B cell (primary cell): ENCODE measurements at regions not wholly inside any gene's neighbourhood (a gene's known extent, or its start where the extent isn't known, plus 50 kb on each side); places are given as distances from the start of the nearest gene placed in this dataset.

ENCODE experiments used
- EZH2 ChIP-seq: IDR thresholded peaks from 2 replicates; pipeline ENCODE4 v1.6.1; 2012; ENCODE audit warnings: borderline replicate concordance, low read depth, mild to moderate bottlenecking, moderate library complexity, low read length; ENCODE audit not compliant: insufficient read depth, poor library complexity, severe bottlenecking
- TF ChIP-seq, protein P1 (sequence below): fragments of 200-600 bp; IDR thresholded peaks from one replicate; pipeline ENCODE4 v1.8.0; 2022; ENCODE audit warnings: antibody characterized with exemption, mild to moderate bottlenecking

DNA sequence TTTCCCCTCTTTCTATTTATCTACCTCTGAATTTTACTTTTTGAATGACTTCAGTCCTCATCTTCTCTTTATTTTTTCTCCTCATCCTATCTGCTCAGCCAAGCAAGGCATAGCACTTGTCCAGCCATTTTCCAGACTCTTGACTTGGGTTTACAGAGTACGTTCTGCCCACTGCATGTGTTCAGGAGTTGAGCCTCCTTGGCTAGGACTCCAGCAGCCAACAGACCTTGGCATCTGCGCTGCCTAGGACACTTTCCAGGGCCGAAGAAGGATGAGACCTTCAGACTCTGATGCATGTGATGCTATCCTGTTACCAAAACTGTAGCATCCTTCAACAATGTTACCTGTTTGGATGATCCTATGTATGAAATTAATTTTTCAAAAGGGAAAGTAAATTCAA, 59.7 kb downstream of the HES1 start:
- TF ChIP-seq, protein P1, sequence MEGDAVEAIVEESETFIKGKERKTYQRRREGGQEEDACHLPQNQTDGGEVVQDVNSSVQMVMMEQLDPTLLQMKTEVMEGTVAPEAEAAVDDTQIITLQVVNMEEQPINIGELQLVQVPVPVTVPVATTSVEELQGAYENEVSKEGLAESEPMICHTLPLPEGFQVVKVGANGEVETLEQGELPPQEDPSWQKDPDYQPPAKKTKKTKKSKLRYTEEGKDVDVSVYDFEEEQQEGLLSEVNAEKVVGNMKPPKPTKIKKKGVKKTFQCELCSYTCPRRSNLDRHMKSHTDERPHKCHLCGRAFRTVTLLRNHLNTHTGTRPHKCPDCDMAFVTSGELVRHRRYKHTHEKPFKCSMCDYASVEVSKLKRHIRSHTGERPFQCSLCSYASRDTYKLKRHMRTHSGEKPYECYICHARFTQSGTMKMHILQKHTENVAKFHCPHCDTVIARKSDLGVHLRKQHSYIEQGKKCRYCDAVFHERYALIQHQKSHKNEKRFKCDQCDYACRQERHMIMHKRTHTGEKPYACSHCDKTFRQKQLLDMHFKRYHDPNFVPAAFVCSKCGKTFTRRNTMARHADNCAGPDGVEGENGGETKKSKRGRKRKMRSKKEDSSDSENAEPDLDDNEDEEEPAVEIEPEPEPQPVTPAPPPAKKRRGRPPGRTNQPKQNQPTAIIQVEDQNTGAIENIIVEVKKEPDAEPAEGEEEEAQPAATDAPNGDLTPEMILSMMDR, result no peak
- TF ChIP-seq EZH2, result no peak
